ENCODE measurements at regions not wholly inside any gene's neighbourhood (a gene's known extent, or its start where the extent isn't known, plus 50 kb on each side); places are given as distances from the start of the nearest gene placed in this dataset.
"Not testable (repeated sequence)": the region's sequence is repeated elsewhere in the genome, so short reads cannot be mapped to it uniquely, and the experiment has no call there.

DNA sequence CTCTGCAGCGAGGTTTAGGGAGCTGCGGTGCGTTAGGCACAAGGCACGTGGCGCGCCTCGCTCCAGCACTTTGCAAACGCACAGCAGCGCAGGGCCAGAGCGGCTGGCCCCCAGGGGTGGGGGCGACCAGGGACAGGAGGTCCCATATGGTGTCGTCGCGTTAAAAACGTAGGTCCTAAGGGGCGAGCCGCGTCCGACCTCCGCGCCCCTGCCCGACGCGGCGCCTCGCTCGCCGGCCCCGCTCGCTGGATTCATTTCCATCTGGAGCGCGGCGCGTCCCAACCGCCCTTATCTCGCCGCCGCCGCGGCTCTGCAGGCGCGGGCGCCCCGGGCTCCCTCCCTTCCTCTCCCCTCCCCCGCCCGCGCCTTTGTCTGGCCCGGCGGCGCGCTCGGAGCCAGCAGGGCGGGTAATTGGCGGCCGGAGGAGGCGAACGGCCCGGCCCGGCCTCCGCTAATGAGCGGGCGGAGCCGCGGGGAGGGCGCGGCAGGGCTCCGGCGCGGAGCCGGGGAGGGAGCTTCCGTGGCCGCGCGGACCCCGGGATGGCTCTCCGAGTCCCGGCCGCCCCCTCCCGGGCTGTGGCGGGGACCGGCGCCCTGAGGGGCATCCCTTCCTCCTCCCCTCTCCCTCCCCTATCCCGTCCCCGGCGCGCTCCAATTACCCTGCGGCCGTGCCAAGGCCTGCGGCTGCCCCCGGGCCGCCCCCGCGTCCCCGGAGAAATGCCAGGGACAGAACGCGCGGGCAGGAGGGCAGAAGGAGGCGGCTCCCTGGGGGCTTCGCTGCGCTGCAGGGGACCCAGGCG, 409.0 kb downstream of the BCOR start:
- peak in 1 of 2 experiments; percentile 4 for DNase-seq

DNA sequence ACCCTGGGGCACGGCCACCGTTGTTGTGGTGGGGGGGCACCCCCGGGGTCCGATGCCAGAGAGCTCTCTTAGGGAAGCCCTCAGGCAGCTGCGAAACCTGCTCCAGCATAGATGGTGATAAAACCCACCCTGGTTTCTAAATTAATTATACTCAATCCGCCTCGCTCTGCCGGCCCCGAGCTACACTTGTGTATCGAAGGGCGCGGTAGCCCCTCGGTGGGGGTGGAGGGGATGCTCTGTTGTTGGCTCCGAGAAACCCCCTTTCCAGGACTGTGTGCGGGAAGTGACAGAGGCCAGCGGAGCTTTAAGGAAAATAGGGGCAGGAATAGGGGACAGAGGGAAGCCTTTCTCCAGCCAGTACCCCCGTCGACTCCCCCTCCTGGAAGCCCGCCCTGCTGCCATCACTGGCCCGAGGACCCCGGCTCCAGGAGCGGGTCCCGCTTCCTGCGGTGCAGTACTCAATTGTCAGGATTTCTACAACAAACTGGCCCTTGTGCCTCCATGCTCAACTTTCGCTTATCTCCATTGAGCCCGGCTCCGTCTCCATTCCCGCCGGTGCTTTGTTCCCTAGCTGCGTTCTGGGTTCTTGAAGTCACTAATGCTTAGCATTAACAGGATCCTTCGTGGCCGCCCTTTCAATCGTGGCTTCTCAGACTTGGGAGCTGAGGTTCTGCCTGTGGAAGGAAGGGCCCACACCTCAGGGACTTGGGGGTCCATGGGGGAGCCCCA, 408.2 kb downstream of the BCOR start:
- no peak for DNase-seq

DNA sequence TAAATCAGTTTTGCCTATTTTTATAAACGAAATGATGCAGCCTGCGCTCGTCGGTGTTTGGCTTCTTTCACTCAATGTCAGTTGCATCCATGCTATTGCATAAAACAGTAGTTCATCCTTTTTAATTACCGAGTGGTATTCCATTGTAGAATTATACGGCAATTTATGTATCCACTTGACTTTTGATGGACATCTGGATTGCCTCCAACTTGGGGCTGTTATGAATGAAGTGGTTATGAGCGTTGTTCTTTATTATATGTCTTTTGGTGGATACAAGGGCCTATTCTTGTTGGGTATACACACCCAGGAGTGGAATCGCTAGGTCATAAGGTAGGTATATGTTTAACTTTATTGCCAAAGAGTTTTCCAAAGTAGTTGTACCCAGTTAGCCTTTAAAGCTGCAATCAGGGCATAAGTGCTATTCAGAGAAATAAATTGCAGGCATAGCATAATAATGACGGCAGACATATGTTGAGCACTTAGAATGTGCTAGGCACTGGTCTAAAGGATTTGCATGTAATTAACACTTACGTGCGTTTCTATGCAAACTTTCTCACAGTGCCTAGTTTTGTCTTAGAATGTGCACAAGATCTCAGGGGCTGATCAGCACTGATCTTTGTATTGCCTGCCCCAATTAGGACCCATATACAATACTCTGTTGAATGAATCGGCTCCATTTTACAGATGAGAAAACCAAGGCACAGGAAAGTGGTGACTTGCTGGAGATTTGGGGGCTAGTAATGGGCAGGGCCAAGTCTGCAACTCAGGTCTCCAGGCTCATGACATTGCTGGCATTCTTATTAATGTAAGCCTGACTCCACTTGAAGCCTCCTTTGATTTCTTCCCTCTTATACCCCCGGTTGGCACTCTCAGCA, 407.0 kb downstream of the BCOR start:
- no peak for DNase-seq

DNA sequence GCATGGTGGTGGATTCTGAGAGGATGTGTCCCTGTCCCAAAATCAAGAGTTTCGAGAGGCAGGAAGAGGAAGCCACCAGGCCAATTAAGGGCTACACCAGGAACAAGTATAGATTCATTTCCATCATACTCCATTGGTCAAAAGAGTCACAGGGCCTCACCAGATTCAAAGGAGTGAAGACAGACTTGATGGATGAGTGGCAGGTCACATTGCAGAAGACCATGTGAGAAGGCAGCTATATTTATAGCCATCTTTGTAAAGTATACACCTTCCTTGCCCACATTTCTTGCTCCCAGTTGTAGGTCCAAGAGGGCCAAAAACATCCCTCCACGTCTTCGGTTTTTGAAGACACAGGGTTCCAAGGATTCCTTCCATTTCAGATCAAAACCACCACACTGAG, 406.0 kb downstream of the BCOR start:
- no peak for DNase-seq

DNA sequence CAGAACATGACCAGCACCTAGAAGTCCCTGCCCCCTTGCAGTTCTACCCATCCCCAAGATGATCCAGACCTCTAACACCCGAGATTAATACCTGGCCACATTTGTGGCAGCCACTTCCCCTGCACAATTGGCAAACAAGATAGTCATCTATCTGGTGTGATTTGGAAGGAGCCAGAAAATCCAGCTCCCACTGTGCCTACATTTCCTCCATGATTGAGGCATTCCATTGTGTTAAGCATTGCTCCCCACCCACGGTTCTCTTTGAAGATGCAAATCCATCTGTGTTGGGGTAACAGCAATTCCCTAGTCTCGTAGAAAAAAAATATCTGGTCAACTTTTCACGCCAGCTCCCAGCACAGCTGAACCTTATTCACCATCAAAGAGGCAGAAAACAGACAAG, 405.0 kb downstream of the BCOR start:
- DNase-seq, result no peak

DNA sequence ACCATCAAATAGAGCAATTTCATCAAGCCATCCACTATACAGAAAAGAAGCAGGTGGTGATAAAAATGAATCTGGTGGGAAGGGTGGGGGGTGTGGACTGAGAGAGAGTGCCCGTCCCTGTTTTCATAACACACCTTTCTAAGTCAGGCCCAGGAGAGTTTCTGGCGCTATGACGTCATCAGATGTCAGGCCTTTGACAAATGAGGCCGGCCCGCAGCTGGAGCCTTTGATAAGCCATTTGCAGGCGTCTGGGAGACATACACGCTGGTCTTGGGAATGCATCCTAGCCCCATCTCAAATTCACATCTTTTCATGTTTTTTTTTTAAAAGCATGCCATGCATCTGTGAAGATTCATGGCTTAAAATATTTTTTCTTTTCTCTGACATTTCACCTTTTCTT, 404.5 kb downstream of the BCOR start:
- no peak for DNase-seq

DNA sequence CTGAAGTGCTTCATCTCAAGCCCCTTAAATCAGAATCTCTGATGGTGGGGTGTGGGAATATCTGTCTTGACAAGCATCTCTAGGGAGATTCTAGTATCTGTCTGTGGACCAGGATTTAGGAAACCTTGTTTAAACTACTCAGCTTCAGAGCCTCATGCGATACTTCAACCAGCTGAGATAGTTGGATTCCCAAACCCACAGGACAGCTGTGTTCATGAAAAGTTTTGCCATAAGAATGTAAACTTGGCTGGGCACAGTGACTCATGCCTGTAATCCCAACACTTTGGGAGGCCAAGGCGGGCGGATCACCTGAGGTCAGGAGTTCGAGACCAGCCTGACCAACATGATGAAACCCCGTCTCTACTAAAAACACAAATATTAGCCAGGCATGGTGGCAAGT, 395.1 kb downstream of the BCOR start:
- not testable (repeated sequence) for DNase-seq

DNA sequence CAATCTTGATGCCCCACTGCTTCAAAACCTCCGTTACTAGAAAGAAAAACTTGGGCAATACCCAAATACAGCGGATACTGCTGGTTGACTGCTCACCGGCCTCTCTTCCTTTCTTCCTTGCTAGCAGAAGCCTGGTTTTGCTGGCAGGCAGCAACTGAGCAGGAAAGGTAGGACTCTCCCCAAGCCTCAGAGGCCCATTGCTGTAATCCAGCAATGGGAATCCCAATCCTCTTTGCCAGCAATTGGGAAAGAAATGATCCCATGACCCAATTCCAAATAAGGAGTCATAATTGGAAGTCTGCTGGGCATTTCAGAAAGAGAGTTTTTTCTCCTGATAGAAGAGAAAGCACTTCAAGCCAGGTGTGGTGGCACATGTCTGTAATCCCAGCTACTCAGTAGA, 394.5 kb downstream of the BCOR start:
- no peak for DNase-seq

DNA sequence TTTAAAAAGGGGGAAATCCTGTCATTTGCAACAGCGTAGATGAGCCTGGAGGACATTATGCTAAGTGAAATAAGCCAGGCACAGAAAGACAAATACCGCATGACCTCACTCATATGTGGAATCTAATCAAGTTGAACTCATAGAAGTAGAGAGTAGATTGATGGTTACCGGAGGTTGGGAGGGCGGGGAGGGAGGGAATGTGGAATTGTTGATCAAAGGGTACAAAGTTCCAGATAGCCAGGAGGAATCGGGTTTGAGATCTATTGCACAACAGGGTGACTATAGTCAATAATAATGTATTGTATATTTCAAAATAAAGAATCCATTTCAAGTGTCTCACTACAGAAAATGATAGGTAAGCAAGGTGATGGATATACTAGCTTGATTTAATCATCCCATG, 393.2 kb downstream of the BCOR start:
- DNase-seq, result no peak

DNA sequence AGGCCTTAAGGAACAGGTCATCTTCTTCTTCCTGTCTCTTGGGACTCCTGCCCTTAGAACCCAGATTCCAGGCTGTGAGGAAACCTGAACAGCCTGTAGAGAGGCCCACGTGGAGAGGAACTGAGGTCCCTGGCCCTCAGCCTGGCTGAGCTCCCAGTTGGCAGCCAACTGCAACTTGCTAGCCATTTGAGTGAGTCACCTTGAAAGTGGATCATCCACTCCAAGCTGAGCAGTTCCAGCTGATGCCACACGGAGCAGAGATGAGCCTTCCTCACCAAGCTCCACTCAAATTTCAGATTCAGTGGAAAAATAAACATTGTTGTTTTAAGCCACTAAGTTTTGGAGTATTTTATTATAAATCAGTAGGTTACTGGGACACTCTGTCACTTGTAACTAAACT, 392.5 kb downstream of the BCOR start:
- no peak for DNase-seq

DNA sequence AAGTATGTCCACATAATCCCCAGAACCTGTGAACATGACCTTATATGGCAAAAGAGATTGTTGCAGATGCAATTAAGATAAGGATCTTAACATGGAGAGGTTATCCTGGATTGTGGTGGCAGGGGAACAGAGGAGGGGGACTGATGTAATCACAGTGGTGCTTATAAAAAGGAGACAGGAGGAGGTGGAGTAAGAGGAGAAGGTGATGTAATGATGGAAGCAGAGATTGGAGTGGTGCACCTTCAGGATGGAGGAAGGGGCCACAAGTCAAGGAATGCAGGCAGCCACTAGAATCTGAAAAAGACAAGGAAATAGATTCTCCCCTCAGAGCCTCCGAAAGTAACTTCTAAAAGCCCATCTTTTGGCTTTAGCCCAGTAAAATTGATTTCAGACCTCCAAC, 388.4 kb downstream of the BCOR start:
- no peak for DNase-seq

DNA sequence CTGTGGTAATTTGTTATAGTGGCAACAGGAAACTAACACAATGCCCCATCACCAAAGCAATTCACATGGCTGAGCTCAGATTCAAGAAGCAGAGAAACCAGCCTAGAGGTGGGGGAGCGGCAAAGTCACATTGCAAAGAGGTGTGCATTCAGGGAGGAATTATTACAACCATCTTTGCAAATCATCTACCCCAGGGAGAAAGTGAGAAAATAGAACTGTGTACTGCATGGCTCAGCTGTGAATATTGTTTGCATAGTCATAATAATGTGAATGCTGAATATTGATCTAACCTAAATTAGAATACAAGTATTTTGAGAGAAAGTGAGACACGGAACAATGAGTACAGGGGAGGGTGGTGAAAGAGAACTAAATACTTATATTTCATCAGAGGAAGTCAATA, 387.9 kb downstream of the BCOR start:
- DNase-seq, result no peak

DNA sequence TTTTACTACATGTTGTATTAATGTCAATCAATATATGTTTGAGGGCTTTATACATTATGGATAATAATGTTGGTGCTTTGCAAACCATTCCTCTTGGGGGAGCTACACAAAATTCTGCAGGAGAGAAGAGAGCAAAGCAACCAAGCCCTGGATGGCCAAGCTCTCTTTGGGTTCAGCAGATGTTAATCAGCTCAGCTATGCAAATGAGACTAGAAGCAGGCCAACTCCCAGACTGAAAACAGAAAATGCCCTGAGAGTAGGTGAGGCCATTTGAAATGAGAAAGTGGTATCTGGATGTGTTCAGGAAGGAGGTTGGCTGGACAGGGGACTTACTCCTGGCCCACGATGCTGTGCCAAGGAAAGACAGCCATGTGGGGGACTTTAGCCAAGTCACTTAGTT, 387.0 kb downstream of the BCOR start:
- no peak for DNase-seq

DNA sequence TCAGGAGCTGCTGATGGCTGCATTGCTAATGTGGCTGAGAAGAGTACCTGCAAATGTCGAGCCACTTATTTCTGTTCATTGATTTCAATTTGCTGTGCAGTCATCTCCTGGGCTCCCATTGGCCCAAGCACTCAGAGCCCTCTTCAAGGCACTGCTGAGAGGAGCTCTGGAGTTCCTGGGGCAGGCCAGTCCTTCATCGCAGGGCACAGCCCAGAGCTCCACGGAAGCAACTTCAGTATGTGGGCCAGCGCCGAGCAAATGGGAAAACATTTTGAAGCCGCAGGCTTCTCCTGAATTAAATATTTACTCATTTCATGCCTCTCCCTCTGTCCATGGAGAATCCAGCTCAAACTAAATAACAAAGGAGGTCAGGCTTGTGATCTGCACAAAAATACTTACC, 383.3 kb downstream of the BCOR start:
- no peak for DNase-seq

DNA sequence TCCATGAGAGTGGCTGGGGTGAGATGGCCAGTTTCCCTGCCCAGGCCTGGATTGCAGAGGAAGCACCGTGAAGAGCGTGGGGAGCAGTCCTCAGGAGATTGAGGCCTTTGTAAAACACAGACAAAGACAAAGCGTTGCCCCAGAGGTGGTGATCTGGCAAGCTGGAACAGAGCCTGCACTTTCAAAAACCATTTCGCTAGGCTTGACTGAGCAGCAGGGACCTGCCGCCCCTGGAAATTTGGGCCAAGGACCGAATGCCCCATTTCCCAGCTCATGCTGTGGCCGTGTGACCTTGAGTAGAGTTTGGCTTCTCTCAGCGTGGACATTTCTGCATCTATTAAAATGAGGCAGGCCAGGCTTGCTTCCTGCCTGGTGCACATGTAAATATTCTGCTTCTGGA, 381.4 kb downstream of the BCOR start:
- no peak for DNase-seq

DNA sequence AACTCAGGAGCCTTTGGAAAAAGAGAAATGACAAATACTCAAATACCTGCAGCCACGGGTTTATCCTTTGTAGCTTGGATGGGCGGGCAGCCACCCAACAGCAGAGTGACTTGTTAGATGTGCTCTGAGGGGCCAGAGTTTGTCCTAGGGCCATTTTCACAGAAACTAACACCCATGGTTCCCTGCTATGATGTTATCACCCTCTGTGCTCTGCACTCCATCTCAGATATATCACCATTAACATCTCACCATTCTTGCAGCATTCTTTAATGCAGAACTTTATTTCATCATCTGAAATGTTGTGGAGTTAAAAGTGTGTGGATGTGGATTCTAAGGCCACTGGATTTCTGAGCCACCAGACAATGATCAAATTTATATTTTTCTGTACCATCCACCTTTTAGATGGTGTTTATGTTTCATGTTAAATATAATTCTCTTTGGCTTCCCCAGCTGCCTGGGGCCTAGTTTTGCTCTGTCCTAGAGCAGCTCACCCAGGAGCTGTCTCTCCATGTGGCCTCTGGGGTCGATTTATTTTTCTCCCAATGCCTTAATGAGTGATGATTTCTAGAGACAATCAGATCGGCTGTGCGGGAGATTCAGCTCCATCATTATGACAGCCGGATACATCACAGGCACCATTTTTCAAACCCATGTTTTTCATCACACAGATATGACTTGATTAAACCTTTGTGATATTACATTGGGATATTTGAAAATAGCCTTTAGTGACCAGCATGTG, 380.8 kb downstream of the BCOR start:
- DNase-seq, result no peak

DNA sequence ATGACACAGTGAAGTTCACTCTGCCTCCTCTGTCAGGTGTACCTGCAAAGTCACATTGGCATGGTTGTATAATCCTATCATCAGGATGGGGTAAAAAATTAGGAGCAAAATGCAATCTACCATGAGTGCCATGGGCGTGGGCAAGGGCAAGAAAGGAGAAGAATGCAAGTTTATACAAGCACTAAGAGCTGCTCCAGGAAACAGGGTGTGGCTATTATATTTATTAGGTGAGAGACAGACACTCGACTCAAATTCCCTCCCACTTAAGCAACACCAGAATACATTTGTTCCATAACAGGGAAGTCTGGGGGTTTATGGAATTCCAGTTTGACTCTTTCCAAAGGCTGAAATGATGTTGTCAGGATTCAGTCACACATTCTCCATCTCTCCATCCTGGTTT, 378.8 kb downstream of the BCOR start:
- DNase-seq, result no peak

DNA sequence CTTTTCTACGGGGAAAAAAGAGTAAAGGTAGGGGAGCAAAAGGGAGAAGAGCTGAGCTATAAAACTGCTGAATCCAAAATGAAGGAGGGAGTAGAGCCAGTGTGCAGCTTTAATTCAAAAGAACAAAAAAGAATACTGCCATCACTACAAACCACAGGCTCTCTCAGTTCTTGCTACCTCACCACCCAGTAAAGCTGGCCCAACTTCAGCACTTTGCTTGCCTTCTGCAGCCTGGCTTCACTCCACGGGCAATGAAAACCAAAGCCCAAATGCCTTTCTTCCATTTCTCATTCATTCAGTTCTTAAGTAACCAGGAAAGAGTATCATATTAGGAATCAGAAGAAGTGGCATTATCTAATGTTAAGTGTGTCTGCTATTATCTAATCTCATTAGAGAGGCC, 376.8 kb downstream of the BCOR start:
- no peak for DNase-seq

DNA sequence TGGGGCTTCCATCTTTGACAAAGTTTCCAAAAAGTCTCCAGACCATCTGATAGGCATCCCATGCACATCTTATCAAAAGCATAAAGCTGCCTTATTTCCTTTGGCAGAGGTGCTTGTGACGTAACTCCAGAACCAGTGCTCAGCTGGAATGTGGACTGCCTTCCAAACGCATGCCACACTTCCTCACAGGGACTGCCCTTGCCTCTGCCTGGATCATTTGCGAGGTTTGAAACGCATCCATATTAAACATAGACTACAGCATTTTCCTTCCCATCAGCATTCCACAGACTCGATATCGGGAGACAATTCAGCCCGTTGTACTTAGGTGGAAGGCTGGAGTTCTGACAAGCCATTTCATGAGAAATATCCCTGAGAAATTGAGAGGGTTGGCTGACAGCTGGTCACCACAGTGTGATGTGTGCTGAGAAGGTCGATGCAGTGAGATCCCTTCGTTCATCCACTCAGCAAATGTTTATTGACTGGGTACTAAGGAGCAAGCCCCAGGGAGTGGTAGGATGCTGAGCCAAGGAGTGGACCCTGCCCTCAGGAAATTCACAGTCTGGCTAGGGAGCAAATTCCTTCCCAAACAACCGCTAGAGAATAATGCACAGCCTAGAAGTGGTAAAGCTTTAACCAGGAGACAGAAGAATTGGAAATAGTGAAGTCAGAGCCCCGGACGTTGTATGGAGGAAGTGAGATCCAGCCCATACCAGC, 376.0 kb downstream of the BCOR start:
- DNase-seq, result no peak

DNA sequence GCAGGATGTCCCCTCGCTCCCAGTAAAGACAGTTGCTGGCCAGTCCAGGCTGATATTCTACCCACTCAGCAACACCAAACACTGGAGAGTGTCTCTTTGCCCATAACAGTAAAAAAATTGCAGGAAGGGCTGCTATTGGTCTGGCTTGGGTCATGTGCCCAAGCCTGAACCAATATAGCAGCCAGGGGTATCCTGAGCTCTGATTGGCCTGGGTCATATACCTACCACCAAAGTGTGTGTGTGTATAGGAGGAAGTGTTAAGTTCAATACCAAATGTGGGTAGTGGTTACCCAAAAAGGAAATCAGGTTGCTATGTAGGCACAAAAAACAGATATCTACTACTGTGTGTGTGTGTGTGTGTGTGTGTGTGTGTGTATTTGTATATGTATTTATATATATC, 373.2 kb downstream of the BCOR start:
- DNase-seq, result no peak

DNA sequence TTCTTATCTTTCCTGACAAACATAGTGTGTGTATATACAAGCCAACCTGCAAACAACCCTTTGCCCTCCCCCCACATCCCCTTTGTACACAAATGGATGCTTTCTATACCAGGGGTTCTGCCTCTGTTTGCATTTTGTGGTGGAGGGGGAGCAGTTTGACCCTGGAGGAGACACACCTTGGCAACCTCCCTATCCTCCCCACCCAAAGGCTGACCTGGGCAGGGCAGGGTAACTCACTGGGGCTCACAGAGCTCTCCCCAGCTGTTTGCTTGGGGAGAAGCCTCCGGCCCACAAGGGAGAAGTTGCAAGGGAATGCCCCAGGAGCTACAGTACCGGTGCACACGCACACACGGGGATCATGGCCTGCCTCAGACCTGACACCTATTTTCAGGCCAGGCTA, 372.6 kb downstream of the BCOR start:
- no peak for DNase-seq

DNA sequence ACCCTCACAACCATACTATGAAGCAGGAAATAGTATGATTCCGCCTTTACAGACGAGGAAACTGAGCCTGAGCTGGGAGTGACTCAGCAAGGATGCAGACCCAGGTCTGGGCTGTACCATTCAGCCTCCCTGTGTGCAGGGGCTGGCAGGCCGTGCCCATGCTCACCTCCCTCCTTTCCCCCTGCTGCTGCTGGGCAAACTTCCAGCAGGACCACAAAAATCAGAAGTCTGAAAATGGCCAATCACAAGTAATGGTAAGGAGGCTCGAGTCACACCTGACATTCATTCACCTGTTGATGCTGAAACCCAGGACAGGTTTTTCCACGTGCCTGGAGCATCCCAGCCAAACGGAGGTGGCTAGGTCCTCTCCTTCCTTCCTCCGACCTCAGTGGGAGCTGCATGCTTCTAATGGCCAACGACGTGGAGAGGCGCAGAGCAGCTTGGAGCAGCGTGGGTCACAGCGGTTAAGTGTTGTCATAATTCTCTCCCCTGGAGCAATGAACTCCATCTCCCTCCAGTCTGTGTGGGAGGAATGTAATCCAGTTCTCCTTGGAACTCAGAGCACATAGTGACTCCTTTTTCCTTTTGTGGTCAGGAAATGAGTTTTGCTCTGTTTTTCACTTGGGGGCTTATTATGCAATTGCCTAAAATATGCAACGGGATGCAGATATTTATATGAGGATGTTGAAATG, 371.7 kb downstream of the BCOR start:
- no peak for DNase-seq

Measured in activated CD4-positive, alpha-beta T cell treated with anti-CD3 and anti-CD28 coated beads, Interleukin-2, amount 50 U/mL, for 4 hours (primary cell).